HUES64 (cell line): ENCODE measurements at regions not wholly inside any gene's neighbourhood (a gene's known extent, or its start where the extent isn't known, plus 50 kb on each side); places are given as distances from the start of the nearest gene placed in this dataset.

Experiments used
- H3K27ac ChIP-seq: 2 replicates; pipeline ENCODE4 v1.7.0; 2013; ENCODE audit warnings: low read depth, low read length, inconsistent platforms
- H3K27me3 ChIP-seq: 2 replicates; pipeline ENCODE4 v1.6.1; 2013; ENCODE audit warnings: mild to moderate bottlenecking, low read length; ENCODE audit not compliant: insufficient read depth
- H3K36me3 ChIP-seq: 2 replicates; pipeline ENCODE4 v1.6.1; 2013; ENCODE audit warnings: mild to moderate bottlenecking, low read length; ENCODE audit not compliant: insufficient read depth
- H3K4me1 ChIP-seq: 2 replicates; pipeline ENCODE4 v1.6.1; 2013; ENCODE audit warnings: mild to moderate bottlenecking, low read length, moderate library complexity; ENCODE audit not compliant: insufficient read depth
- H3K4me3 ChIP-seq: 2 replicates; pipeline ENCODE4 v1.5.1; 2013; ENCODE audit warnings: mild to moderate bottlenecking, low read length, moderate library complexity
- H3K9ac ChIP-seq: 2 replicates; pipeline ENCODE4 v1.6.1; 2013; ENCODE audit warnings: mild to moderate bottlenecking, low read depth, low read length
- H3K9me3 ChIP-seq: 2 replicates; pipeline ENCODE4 v1.6.1; 2013; ENCODE audit warnings: low read depth, low read length; ENCODE audit not compliant: insufficient read depth
- WGBS: fragments of 150-250, 120-280 bp; methylation state at CpG from one replicate; pipeline ENCODE4 v1.1.7; 2013; ENCODE audit warnings: missing lambda C conversion rate; 5-methylcytosine and 5-hydroxymethylcytosine counted together

GRCh38 chr14:41073544-41073943 lies 533.1 kb upstream of the LRFN5 start:
- Histone ChIP-seq H3K4me1 (no peaks in the 10 kb centered on the region), H3K4me3 (no peak overlapping the region), H3K27me3 (no peaks in the 10 kb centered on the region), H3K36me3 (no peaks in the 10 kb centered on the region), H3K27ac (no peak overlapping the region), H3K9me3 (no peaks in the 10 kb centered on the region), H3K9ac (no peak overlapping the region)
- 100% methylated on average over 1 of the region's 3 CpGs for WGBS

- Histone ChIP-seq H3K4me3 (no peak overlapping the region), H3K9ac (no peak overlapping the region), H3K27ac (no peak overlapping the region), H3K27me3 (no peaks in the 10 kb centered on the region), H3K9me3 (no peaks in the 10 kb centered on the region), H3K4me1 (no peaks in the 10 kb centered on the region), H3K36me3 (no peaks in the 10 kb centered on the region)
These were observed 533.9 kb upstream of the LRFN5 start for GRCh38 chr14:41072776-41073175.

GRCh38 chr14:41071351-41071750 lies 535.3 kb upstream of the LRFN5 start:
- H3K9me3 ChIP-seq: no peaks in the 10 kb centered on the region
- H3K27ac ChIP-seq: no peak overlapping the region
- no peaks in the 10 kb centered on the region for H3K4me1 ChIP-seq
- H3K9ac ChIP-seq: no peak overlapping the region
- no peaks in the 10 kb centered on the region for H3K27me3 ChIP-seq
- no peaks in the 10 kb centered on the region for H3K36me3 ChIP-seq
- no peak overlapping the region for H3K4me3 ChIP-seq
- WGBS: 98% methylated on average over 2 of the region's 2 CpGs

GRCh38 chr14:41062826-41063225 lies 543.9 kb upstream of the LRFN5 start:
- no peaks in the 10 kb centered on the region for H3K36me3 ChIP-seq

GRCh38 chr14:41055589-41055988 lies 551.1 kb upstream of the LRFN5 start:
- WGBS: 60% methylated on average over 1 of the region's 1 CpG
- Histone ChIP-seq H3K9me3 (no peaks in the 10 kb centered on the region), H3K4me1 (0 out of 2 replicates have a peak, but pooled peaks cover 3% of the 10 kb centered on the region), H3K4me3 (no peak overlapping the region), H3K36me3 (no peaks in the 10 kb centered on the region), H3K9ac (no peak overlapping the region), H3K27me3 (no peaks in the 10 kb centered on the region), H3K27ac (no peak overlapping the region)

More at GRCh38 chr14:41062826-41063225, 543.9 kb upstream of the LRFN5 start:
- H3K27ac ChIP-seq: no peak overlapping the region
- WGBS: no CpG with 5 or more reads among the region's 1 CpG
- H3K9ac ChIP-seq: no peak overlapping the region
- H3K4me1 ChIP-seq: no peaks in the 10 kb centered on the region
- H3K4me3 ChIP-seq: no peak overlapping the region
- H3K27me3 ChIP-seq: no peaks in the 10 kb centered on the region
- no peaks in the 10 kb centered on the region for H3K9me3 ChIP-seq

GRCh38 chr14:41051801-41052200 lies 554.9 kb upstream of the LRFN5 start:
- H3K9me3 ChIP-seq: no peaks in the 10 kb centered on the region
- no peak overlapping the region for H3K4me3 ChIP-seq
- H3K4me1 ChIP-seq: no peaks in the 10 kb centered on the region
- no peaks in the 10 kb centered on the region for H3K36me3 ChIP-seq
- H3K27me3 ChIP-seq: no peaks in the 10 kb centered on the region
- 78% methylated on average over 7 of the region's 7 CpGs for WGBS
- H3K27ac ChIP-seq: no peak overlapping the region
- H3K9ac ChIP-seq: no peak overlapping the region

GRCh38 chr14:41047763-41048162 lies 558.9 kb upstream of the LRFN5 start:
- H3K27me3 ChIP-seq: no peaks in the 10 kb centered on the region
- no CpG with 5 or more reads among the region's 1 CpG for WGBS
- H3K9ac ChIP-seq: no peak overlapping the region
- no peak overlapping the region for H3K27ac ChIP-seq
- H3K4me1 ChIP-seq: no peaks in the 10 kb centered on the region
- no peak overlapping the region for H3K4me3 ChIP-seq
- no peaks in the 10 kb centered on the region for H3K9me3 ChIP-seq
- no peaks in the 10 kb centered on the region for H3K36me3 ChIP-seq

GRCh38 chr14:41037388-41037787 lies 569.3 kb upstream of the LRFN5 start:
- 98% methylated on average over 3 of the region's 3 CpGs for WGBS
- H3K4me3 ChIP-seq: no peak overlapping the region

GRCh38 chr14:41034969-41035368 lies 571.7 kb upstream of the LRFN5 start:
- WGBS: no CpG with 5 or more reads among the region's 1 CpG
- Histone ChIP-seq H3K4me3 (no peak overlapping the region), H3K9ac (no peak overlapping the region), H3K27ac (no peak overlapping the region), H3K27me3 (no peaks in the 10 kb centered on the region), H3K4me1 (no peaks in the 10 kb centered on the region), H3K9me3 (no peaks in the 10 kb centered on the region), H3K36me3 (no peaks in the 10 kb centered on the region)

More at GRCh38 chr14:41037388-41037787, 569.3 kb upstream of the LRFN5 start:
- Histone ChIP-seq H3K9ac (no peak overlapping the region), H3K27ac (no peak overlapping the region), H3K9me3 (no peaks in the 10 kb centered on the region), H3K4me1 (no peaks in the 10 kb centered on the region), H3K36me3 (no peaks in the 10 kb centered on the region), H3K27me3 (no peaks in the 10 kb centered on the region)

GRCh38 chr14:41022932-41023331 lies 583.7 kb upstream of the LRFN5 start:
- Histone ChIP-seq H3K27me3 (no peaks in the 10 kb centered on the region), H3K4me1 (no peaks in the 10 kb centered on the region), H3K27ac (no peak overlapping the region), H3K4me3 (no peak overlapping the region), H3K36me3 (no peaks in the 10 kb centered on the region), H3K9me3 (no peaks in the 10 kb centered on the region), H3K9ac (no peak overlapping the region)
- 88% methylated on average over 2 of the region's 2 CpGs for WGBS

GRCh38 chr14:41016213-41016612 lies 590.5 kb upstream of the LRFN5 start:
- Histone ChIP-seq H3K36me3 (no peaks in the 10 kb centered on the region), H3K4me3 (no peak overlapping the region), H3K4me1 (peaks cover 15% of the 10 kb centered on the region), H3K27me3 (no peaks in the 10 kb centered on the region), H3K9ac (peak overlapping the region; percentile 36; the same call in 1 of the 2 replicates), H3K27ac (peak overlapping the region; percentile 25; the same call in 1 of the 2 replicates), H3K9me3 (no peaks in the 10 kb centered on the region)
- 47% methylated on average over 4 of the region's 4 CpGs for WGBS

- Histone ChIP-seq H3K9me3 (no peaks in the 10 kb centered on the region), H3K9ac (no peak overlapping the region), H3K27me3 (no peaks in the 10 kb centered on the region), H3K4me1 (peaks cover 7% of the 10 kb centered on the region; the same call in 1 of the 2 replicates), H3K27ac (no peak overlapping the region), H3K4me3 (no peak overlapping the region), H3K36me3 (no peaks in the 10 kb centered on the region)
- 98% methylated on average over 3 of the region's 3 CpGs for WGBS
These were observed 606.3 kb upstream of the LRFN5 start for GRCh38 chr14:41000350-41000749.
